OCI-LY1 (cell line): ENCODE measurements at regions not wholly inside any gene's neighbourhood (a gene's known extent, or its start where the extent isn't known, plus 50 kb on each side); places are given as distances from the start of the nearest gene placed in this dataset.

Experiments
- H2AFZ ChIP-seq: fragments of 200-600 bp; sonication (generic), shearing (Covaris generic); 2 replicates; pipeline ENCODE4 v1.6.0; 2014; ENCODE audit warnings: antibody characterized with exemption, mild to moderate bottlenecking, low read length
- H3F3A ChIP-seq: fragments of 200-600 bp; sonication (generic), shearing (Covaris generic); 2 replicates; pipeline ENCODE4 v1.6.0; 2014; ENCODE audit warnings: mild to moderate bottlenecking, antibody characterized with exemption, low read length, moderate library complexity; ENCODE audit not compliant: insufficient read depth
- H3K27ac ChIP-seq: fragments of 200-600 bp; sonication (generic); 2 replicates; pipeline ENCODE4 v1.5.1; 2014; ENCODE audit warnings: low read length, mixed run types, mild to moderate bottlenecking, low read depth; ENCODE audit not compliant: poor library complexity, severe bottlenecking
- H3K27me3 ChIP-seq: fragments of 200-600 bp; sonication (generic); 2 replicates; pipeline ENCODE4 v1.6.0; 2014; ENCODE audit warnings: antibody characterized with exemption, mild to moderate bottlenecking, low read length, moderate library complexity; ENCODE audit not compliant: insufficient read depth
- H3K36me3 ChIP-seq: fragments of 200-600 bp; sonication (generic); 2 replicates; pipeline ENCODE4 v1.6.1; 2014; ENCODE audit warnings: mild to moderate bottlenecking, antibody characterized with exemption, low read length, moderate library complexity, mixed read lengths; ENCODE audit not compliant: insufficient read depth
- H3K4me1 ChIP-seq: fragments of 200-600 bp; sonication (generic); 2 replicates; pipeline ENCODE4 v1.5.1; 2014; ENCODE audit warnings: mild to moderate bottlenecking, low read length, moderate library complexity; ENCODE audit not compliant: insufficient read depth, severe bottlenecking
- H3K4me2 ChIP-seq: fragments of 200-600 bp; sonication (generic), shearing (Covaris generic); 2 replicates; pipeline ENCODE4 v1.6.1; 2014; ENCODE audit warnings: low read length
- H3K4me3 ChIP-seq: fragments of 200-600 bp; sonication (generic); 2 replicates; pipeline ENCODE4 v1.5.1; 2014; ENCODE audit warnings: low read length, low read depth, mild to moderate bottlenecking, mixed read lengths; ENCODE audit not compliant: poor library complexity, severe bottlenecking
- H3K79me2 ChIP-seq: fragments of 200-600 bp; shearing (Covaris generic); 2 replicates; pipeline ENCODE4 v1.6.1; 2016; ENCODE audit warnings: mixed run types, low read length, mixed read lengths; ENCODE audit not compliant: insufficient read depth
- H3K9ac ChIP-seq: fragments of 200-600 bp; sonication (generic), shearing (Covaris generic); 2 replicates; pipeline ENCODE4 v1.6.1; 2014; ENCODE audit warnings: mild to moderate bottlenecking, low read length, mixed read lengths
- H3K9me2 ChIP-seq: fragments of 200-600 bp; sonication (generic), shearing (Covaris generic); 2 replicates; pipeline ENCODE4 v1.6.1; 2014; ENCODE audit warnings: low read depth, mild to moderate bottlenecking, low read length, mixed read lengths
- H3K9me3 ChIP-seq: fragments of 200-600 bp; shearing (Covaris generic); 2 replicates; pipeline ENCODE4 v1.6.1; 2014; ENCODE audit warnings: low read length, mixed read lengths
- H4K20me1 ChIP-seq: fragments of 200-600 bp; sonication (generic), shearing (Covaris generic); 2 replicates; pipeline ENCODE4 v1.6.0; 2016; ENCODE audit warnings: mild to moderate bottlenecking, low read length; ENCODE audit not compliant: insufficient read depth
- EZH2 ChIP-seq: fragments of 200-600 bp; sonication (generic), shearing (Covaris generic); IDR thresholded peaks from 2 replicates; pipeline ENCODE4 v1.8.0; 2017; ENCODE audit warnings: borderline replicate concordance, mixed run types, mild to moderate bottlenecking, antibody characterized with exemption, low read length, moderate library complexity, mixed read lengths
- TF ChIP-seq, protein P1 (sequence below): fragments of 200-600 bp; sonication (generic), shearing (Covaris generic); IDR thresholded peaks from 2 replicates; pipeline ENCODE4 v1.5.1; 2017; ENCODE audit warnings: mild to moderate bottlenecking, antibody characterized with exemption, low read length, moderate library complexity, mixed read lengths

DNA sequence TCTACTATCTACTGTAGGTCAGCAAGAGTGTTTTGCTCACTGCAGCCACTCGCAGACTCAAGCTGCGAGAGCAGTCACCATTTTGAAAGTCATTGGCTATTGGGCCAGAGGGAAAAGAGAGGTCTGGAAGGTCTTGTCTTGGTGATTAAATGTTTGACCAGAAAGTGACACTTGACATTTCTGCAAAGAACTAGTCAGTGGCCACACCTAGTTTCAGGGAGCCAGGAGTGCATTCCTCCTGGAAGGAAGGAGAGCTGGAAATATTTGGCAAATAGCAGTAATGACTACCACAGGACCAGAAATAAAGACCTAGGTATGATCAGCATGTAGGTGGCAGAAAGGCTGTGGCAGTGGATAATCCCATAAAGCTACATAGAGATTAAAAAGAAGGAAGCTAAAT lies 440.0 kb upstream of the PLXNA2 start:
- no peak for TF ChIP-seq EZH2
- TF ChIP-seq, protein P1, sequence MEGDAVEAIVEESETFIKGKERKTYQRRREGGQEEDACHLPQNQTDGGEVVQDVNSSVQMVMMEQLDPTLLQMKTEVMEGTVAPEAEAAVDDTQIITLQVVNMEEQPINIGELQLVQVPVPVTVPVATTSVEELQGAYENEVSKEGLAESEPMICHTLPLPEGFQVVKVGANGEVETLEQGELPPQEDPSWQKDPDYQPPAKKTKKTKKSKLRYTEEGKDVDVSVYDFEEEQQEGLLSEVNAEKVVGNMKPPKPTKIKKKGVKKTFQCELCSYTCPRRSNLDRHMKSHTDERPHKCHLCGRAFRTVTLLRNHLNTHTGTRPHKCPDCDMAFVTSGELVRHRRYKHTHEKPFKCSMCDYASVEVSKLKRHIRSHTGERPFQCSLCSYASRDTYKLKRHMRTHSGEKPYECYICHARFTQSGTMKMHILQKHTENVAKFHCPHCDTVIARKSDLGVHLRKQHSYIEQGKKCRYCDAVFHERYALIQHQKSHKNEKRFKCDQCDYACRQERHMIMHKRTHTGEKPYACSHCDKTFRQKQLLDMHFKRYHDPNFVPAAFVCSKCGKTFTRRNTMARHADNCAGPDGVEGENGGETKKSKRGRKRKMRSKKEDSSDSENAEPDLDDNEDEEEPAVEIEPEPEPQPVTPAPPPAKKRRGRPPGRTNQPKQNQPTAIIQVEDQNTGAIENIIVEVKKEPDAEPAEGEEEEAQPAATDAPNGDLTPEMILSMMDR: no peak
- H3K27ac ChIP-seq: no peak overlapping the region
- H3K9ac ChIP-seq: no peak overlapping the region
- no peaks in the 10 kb centered on the region for H4K20me1 ChIP-seq
- H3K27me3 ChIP-seq: no peaks in the 10 kb centered on the region
- H3K9me2 ChIP-seq: no peaks in the 10 kb centered on the region
- H3K9me3 ChIP-seq: no peaks in the 10 kb centered on the region
- H3K79me2 ChIP-seq: no peaks in the 10 kb centered on the region
- no peaks in the 10 kb centered on the region for H3K36me3 ChIP-seq
- no peaks in the 10 kb centered on the region for H3K4me1 ChIP-seq
- H3K4me2 ChIP-seq: no peak overlapping the region
- H3K4me3 ChIP-seq: no peak overlapping the region
- no peaks in the 10 kb centered on the region for H3F3A ChIP-seq
- no peak overlapping the region for H2AFZ ChIP-seq

DNA sequence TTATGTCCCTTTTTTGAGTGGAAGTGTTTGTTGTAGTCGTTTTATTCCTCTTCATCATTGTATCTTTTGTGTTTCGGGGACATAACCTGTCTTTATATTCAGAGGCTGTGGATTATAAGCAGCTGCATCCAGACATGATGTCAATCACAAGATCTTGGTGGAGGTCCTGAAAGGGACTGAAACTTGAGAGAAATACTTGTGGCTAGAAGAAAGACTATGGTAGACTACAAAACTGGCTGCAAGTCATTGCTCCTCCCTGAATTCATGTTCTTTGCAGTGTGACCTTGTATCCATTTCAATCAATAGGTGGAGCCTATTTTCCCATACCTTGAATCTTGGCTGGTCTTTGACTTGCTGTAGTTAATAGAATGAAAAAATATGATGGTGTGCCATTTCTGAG lies 442.4 kb upstream of the PLXNA2 start:
- Histone ChIP-seq H3F3A (no peaks in the 10 kb centered on the region), H3K27me3 (no peaks in the 10 kb centered on the region), H3K4me2 (no peak overlapping the region), H3K36me3 (no peaks in the 10 kb centered on the region), H3K4me3 (no peak overlapping the region), H3K79me2 (no peaks in the 10 kb centered on the region), H4K20me1 (no peaks in the 10 kb centered on the region), H3K9ac (no peak overlapping the region), H3K27ac (no peak overlapping the region), H3K4me1 (no peaks in the 10 kb centered on the region), H3K9me3 (no peaks in the 10 kb centered on the region), H3K9me2 (no peaks in the 10 kb centered on the region), H2AFZ (no peak overlapping the region)
- TF ChIP-seq, protein P1: no peak
- TF ChIP-seq EZH2: no peak

DNA sequence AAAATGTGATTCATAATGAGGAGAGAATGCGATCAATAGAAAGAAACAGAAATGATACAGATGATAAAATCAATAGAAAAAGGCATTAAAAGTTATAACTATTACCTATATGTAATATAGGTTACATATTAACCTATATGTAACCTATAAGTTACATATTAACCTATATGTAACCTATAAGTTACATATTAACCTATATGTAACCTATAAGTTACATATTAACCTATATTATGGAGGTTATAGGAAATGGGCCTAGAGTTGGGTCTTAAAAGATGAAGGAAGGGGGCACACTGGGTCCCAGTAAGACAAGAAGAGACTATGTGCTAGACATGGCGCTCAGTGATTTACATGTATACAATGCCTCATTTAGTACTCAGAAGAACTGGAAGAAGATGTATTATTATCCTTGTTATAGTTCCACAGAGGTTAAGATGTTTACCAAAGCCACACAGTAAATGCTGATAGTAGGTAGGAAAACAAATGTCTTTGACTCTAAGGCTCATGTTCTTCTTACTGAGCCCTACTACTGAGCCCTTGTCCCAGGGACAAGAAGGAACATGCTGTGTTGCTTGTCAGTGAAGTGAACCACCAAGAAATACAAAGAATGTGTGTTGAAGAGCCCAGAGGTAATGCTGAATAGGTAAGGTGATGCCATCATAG lies 444.6 kb upstream of the PLXNA2 start:
- Histone ChIP-seq H4K20me1 (no peaks in the 10 kb centered on the region), H3K9me3 (no peaks in the 10 kb centered on the region), H3F3A (no peaks in the 10 kb centered on the region), H3K79me2 (no peaks in the 10 kb centered on the region), H3K9ac (no peak overlapping the region), H3K4me3 (no peak overlapping the region), H3K9me2 (no peaks in the 10 kb centered on the region), H3K36me3 (no peaks in the 10 kb centered on the region), H2AFZ (no peak overlapping the region), H3K27ac (no peak overlapping the region), H3K27me3 (no peaks in the 10 kb centered on the region), H3K4me2 (no peak overlapping the region), H3K4me1 (no peaks in the 10 kb centered on the region)
- TF ChIP-seq, protein P1: no peak
- TF ChIP-seq EZH2: no peak
